Omental fat pad (tissue), 3 donors: ENCODE measurements at regions not wholly inside any gene's neighbourhood (a gene's known extent, or its start where the extent isn't known, plus 50 kb on each side); places are given as distances from the start of the nearest gene placed in this dataset.

ENCODE experiments used
- ATAC-seq: fragments of 150-250 bp; one replicate; pipeline ENCODE4 v1.9.1; 2016; ENCODE audit warnings: mild to moderate bottlenecking, moderate library complexity; ENCODE audit not compliant: low FRiP score
- DNase-seq: peaks from one replicate; pipeline ENCODE4 v3.0.0-alpha.2; 2019; ENCODE audit warnings: low spot score
- TF ChIP-seq, protein P1 (sequence below), 3 donors: fragments of 450-650 bp; IDR thresholded peaks; one replicate each; pipeline ENCODE4 v1.5.1; 2016 to 2017; ENCODE audit warnings: antibody characterized with exemption in 3 of 3, mild to moderate bottlenecking in 3 of 3, moderate library complexity in 2 of 3

DNA sequence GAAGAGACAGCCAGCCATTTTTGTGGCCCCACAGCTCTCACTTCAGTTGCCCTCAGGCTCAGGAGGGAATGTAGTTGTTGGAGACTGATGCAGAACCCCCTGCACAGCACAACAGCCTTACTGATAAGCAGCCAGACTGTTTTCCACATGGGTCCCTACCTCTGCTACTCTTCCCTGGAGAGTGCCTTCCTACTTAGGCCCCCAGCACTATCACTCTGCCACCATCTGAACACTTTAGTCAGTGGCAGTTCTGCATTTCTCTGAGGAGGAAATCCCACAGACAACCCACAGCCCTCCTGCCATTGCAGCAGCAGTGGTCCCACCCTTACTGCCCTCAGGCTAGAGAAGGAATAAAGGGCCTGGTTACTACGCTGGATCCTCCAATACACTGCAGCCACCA lies 61.8 kb upstream of the PTPRD start:
- TF ChIP-seq, protein P1, sequence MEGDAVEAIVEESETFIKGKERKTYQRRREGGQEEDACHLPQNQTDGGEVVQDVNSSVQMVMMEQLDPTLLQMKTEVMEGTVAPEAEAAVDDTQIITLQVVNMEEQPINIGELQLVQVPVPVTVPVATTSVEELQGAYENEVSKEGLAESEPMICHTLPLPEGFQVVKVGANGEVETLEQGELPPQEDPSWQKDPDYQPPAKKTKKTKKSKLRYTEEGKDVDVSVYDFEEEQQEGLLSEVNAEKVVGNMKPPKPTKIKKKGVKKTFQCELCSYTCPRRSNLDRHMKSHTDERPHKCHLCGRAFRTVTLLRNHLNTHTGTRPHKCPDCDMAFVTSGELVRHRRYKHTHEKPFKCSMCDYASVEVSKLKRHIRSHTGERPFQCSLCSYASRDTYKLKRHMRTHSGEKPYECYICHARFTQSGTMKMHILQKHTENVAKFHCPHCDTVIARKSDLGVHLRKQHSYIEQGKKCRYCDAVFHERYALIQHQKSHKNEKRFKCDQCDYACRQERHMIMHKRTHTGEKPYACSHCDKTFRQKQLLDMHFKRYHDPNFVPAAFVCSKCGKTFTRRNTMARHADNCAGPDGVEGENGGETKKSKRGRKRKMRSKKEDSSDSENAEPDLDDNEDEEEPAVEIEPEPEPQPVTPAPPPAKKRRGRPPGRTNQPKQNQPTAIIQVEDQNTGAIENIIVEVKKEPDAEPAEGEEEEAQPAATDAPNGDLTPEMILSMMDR (IDR thresholded peaks at IDR 0.05): no peak
- ATAC-seq: no peak

DNA sequence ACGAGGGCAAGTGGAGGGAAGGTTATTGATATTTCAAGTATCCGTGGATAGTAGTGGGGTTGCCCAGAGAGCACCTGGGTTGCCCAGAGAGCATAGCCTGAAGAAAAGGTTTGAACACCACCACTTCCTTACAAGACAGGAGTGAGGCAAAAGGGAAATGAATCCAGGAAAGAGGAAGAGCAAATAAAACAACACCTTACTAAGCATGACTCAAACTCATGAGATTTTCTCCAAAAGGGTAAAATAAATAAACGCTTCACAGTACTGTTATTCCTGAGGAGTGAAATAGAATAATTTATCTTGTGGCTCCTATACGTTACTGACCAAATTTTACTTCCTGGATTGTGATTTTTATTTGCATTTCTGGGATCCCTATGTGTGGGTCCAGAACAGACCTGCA lies 65.2 kb upstream of the PTPRD start:
- TF ChIP-seq, protein P1 (IDR thresholded peaks at IDR 0.05): no peak
- no peak for ATAC-seq
- no peak for DNase-seq

More for the DNA sequence above, 61.8 kb upstream of the PTPRD start:
- DNase-seq: no peak

DNA sequence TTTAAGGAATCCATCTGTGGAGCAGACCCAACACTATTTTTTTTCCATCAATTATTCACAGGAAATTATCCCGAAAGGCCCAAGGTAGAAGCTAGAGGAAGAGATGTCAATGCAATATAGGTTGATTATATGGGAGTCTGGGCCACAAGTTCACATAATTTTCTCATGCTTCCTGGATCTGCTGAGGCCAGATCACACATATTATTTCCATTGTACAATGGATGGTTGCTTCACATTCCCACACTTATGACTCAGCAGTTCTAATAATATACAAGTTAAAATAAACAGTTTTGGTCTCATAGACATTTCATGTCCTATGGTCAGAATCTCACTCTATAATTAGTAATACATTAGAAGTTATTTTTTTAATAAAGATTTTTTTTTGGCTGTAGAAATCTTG lies 66.0 kb upstream of the PTPRD start:
- TF ChIP-seq, protein P1 (IDR thresholded peaks at IDR 0.05): no peak
- DNase-seq (no peak), ATAC-seq (no peak)

GRCh38 chr9:10686943-10687342 lies 74.1 kb upstream of the PTPRD start:
- ATAC-seq: no peak
- no peak for DNase-seq
- TF ChIP-seq, protein P1 (IDR thresholded peaks at IDR 0.05): no peak

DNA sequence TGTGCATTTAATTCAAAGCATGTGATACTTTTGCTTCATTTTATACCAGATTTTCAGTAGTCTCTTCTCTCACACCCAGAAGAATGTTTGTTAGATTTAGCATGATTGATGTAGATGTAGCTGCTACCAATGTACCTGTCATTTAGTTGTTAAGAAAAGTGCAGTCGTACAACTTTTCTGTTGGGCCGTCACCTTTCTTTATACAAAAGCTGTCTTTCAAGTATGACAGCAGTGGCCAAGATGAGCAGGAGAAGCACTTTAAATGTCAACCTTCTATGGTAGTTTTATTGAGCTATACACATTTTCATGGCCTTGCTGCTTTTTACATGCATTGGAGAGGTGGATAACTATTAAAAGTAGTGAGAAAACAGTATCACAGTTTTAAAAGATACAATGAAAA lies 77.7 kb upstream of the PTPRD start:
- TF ChIP-seq, protein P1 (IDR thresholded peaks at IDR 0.05): no peak
- no peak for ATAC-seq

DNA sequence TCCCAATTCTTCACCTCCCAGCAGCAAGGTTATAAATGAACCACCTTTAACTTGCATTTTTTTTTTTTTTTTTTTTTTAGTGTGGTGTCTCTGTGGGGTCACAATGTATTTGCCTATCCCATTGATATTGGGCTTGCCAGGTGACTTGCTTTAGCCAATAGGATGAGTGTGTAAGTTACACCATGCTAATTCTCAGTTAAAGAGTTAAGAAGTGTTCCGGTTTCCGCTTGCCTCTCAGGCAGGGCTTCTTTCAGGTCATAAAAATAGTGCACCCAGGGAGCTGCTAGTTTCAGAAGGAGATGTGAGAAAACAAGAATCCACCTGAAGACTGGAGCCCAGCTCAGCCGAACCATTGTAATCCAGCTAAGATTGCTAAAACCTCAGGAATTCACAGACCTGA lies 84.2 kb upstream of the PTPRD start:
- TF ChIP-seq, protein P1 (IDR thresholded peaks at IDR 0.05): no peak
- no peak for ATAC-seq
- no peak for DNase-seq

More for the DNA sequence above, 77.7 kb upstream of the PTPRD start:
- DNase-seq: no peak

DNA sequence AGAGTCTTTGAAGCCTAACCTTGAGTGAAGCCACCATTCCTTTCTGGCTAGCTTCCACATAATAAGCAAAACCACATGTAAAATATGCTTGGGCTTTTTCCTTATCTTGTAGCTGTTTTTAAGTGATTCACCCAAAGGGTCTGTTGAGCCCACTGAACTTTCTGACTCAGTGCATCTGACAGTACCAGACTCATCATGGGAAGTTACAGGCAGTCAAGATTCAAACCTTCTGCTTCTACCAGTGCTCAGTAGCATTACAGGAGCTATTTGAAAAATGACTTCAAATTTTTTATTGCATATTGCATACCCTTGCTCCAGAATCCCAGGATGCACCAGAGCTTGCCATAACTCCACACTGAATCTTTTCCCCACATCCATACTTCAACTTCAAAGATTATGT lies 87.5 kb upstream of the PTPRD start:
- no peak for ATAC-seq
- TF ChIP-seq, protein P1 (IDR thresholded peaks at IDR 0.05): no peak
- no peak for DNase-seq
